ENCODE measurements at regions not wholly inside any gene's neighbourhood (a gene's known extent, or its start where the extent isn't known, plus 50 kb on each side); places are given as distances from the start of the nearest gene placed in this dataset.

DNA sequence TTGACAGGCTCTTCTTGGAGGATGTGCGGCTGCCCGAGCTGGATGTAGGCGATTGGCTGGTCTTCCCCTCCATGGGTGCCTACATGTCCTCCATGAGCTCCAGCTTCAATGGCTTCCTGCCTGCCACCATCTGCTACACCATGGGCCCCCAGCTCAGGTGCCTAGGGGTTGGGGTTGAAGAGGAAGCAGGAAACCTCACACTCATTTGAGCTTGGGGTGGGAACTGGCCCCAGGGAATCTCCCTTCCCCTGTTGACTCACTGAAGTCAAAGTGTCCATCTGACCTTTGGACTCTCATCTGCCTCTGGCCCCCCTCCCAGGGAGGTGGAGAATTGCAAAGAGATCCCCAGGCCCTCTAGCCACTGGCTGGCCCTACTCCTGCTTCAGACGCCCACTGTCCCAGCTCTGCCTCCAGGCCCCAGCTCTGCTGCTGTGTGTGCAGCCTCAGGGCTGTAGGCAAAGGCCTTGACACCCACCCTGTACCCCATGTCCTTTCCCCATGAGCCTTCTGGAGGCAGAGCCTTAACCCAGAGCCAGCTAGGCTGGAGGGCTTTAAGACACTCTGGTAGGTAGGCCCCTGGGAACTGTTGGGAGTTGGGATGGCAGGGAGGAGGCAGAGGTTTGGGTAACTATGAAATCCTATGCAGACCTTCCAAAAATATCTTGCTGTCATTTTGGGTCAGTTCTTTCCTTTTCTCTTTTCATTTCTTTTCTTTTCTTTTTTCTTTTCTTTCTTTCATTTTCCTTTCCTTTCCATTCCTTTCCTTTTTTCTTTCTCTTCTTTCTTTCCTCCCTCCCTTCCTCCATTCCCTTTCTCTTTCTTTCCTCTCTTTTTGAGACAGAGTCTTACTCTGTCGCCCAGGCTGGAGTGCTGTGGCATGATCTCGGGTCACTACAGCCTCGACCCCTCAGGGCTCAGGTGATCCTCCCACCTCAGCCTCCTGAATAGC is 66.9 kb upstream of the TINAGL1 start:
- H3K27ac ChIP-seq (ENCODE audit: low read depth, low read length) = no peak overlapping the region
- H3K9me3 ChIP-seq (ENCODE audit: control insufficient read depth, insufficient read depth, low read length) = peaks cover 10% of the 10 kb centered on the region
- DNase-seq (ENCODE audit: low read depth, low spot score) = no peak
- POLR2A ChIA-PET = no interaction called here
- CTCF ChIA-PET = interaction anchor here (0.5 kb wide), 1 partner anchor 280 kb away, joined by 3 read pairs; no protein-coding TSS in a partner anchor
- peaks cover 42% of the 10 kb centered on the region for H3K27me3 ChIP-seq (ENCODE audit: control insufficient read depth, insufficient read depth, low read length)
- no peak for TF ChIP-seq CTCF (IDR thresholded peaks at IDR 0.05; ENCODE audit: low read depth, low read length)
- H3K4me3 ChIP-seq (ENCODE audit: low read depth, low read length) = no peak overlapping the region

DNA sequence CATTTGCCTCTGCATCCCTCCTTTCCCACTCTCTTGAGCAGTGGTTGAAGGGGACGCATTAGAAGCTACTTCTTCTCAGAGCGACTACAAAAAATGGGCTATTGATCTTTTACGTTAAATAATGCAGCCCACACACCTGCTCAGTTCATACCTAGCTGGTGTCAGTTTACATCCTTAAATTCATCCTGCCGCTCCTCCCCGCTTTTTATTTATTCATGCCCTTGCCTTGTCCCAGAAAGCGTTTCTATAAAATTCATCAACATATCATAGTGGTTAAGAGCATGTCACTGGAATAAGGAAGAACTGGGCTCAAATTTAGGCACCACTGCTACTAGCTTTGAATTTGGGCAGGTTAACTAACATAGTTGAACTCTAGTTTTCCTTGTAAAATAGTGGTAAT is 66.0 kb upstream of the TINAGL1 start:
- H3K27ac ChIP-seq (ENCODE audit: low read depth, low read length) = no peak overlapping the region
- CTCF ChIA-PET = no interaction called here
- POLR2A ChIA-PET = no interaction called here
- H3K4me3 ChIP-seq (ENCODE audit: low read depth, low read length) = no peak overlapping the region
- peaks cover 15% of the 10 kb centered on the region for H3K9me3 ChIP-seq (ENCODE audit: control insufficient read depth, insufficient read depth, low read length)
- peaks cover 46% of the 10 kb centered on the region for H3K27me3 ChIP-seq (ENCODE audit: control insufficient read depth, insufficient read depth, low read length)
- no peak for TF ChIP-seq CTCF (IDR thresholded peaks at IDR 0.05; ENCODE audit: low read depth, low read length)
- DNase-seq (ENCODE audit: low read depth, low spot score) = no peak

GRCh38 chr1:31510853-31511789 is 65.2 kb upstream of the TINAGL1 start:
- DNase-seq (ENCODE audit: low read depth, low spot score) = no peak
- TF ChIP-seq CTCF (IDR thresholded peaks at IDR 0.05; ENCODE audit: low read depth, low read length) = no peak
- H3K4me3 ChIP-seq (ENCODE audit: low read depth, low read length) = no peak overlapping the region
- peaks cover 15% of the 10 kb centered on the region for H3K9me3 ChIP-seq (ENCODE audit: control insufficient read depth, insufficient read depth, low read length)
- peaks cover 48% of the 10 kb centered on the region for H3K27me3 ChIP-seq (ENCODE audit: control insufficient read depth, insufficient read depth, low read length)
- H3K27ac ChIP-seq (ENCODE audit: low read depth, low read length) = no peak overlapping the region
- CTCF ChIA-PET = interaction anchor here (0.6 kb wide), 1 partner anchor 116 kb away, joined by 7 read pairs; no protein-coding TSS in a partner anchor
- POLR2A ChIA-PET = no interaction called here

- no peak for DNase-seq (ENCODE audit: low read depth, low spot score)
- no peak for TF ChIP-seq CTCF (IDR thresholded peaks at IDR 0.05; ENCODE audit: low read depth, low read length)
- Histone ChIP-seq H3K27me3 (ENCODE audit: control insufficient read depth, insufficient read depth, low read length) (peaks cover 46% of the 10 kb centered on the region), H3K9me3 (ENCODE audit: control insufficient read depth, insufficient read depth, low read length) (peaks cover 15% of the 10 kb centered on the region), H3K4me3 (ENCODE audit: low read depth, low read length) (no peak overlapping the region), H3K27ac (ENCODE audit: low read depth, low read length) (no peak overlapping the region)
- ChIA-PET POLR2A (no interaction called here), CTCF (interaction anchor here (0.6 kb wide), 1 partner anchor 117 kb away, joined by 7 read pairs; no protein-coding TSS in a partner anchor)
Measured at GRCh38 chr1:31511848-31512615, 64.3 kb upstream of the TINAGL1 start.

All from AG04450 (cell line).